H9 (cell line): ENCODE measurements at regions not wholly inside any gene's neighbourhood (a gene's known extent, or its start where the extent isn't known, plus 50 kb on each side); places are given as distances from the start of the nearest gene placed in this dataset.

Experiments
- DNase-seq: peaks from one replicate; pipeline ENCODE4 v3.0.0-alpha.2; 2017
- H2AFZ ChIP-seq: one replicate; pipeline ENCODE4 v1.6.1; 2013; ENCODE audit warnings: mild to moderate bottlenecking, low read length, control low read depth, moderate library complexity
- H2AK5ac ChIP-seq: 2 replicates; pipeline ENCODE4 v1.6.1; 2013; ENCODE audit warnings: low read length, control low read depth, mixed read lengths; ENCODE audit not compliant: insufficient read length
- H2BK120ac ChIP-seq: one replicate; pipeline ENCODE4 v1.6.1; 2013; ENCODE audit warnings: low read depth, mild to moderate bottlenecking, low read length, control low read depth, inconsistent platforms; ENCODE audit not compliant: poor library complexity, severe bottlenecking
- H2BK12ac ChIP-seq: 2 replicates; pipeline ENCODE4 v1.6.1; 2013; ENCODE audit warnings: low read length, control low read depth, mixed read lengths, low read depth; ENCODE audit not compliant: insufficient read length
- H2BK15ac ChIP-seq: 2 replicates; pipeline ENCODE4 v1.6.1; 2013; ENCODE audit warnings: low read depth, low read length, control low read depth
- H2BK20ac ChIP-seq: one replicate; pipeline ENCODE4 v1.6.1; 2013; ENCODE audit warnings: low read depth, mild to moderate bottlenecking, low read length, control low read depth, inconsistent platforms; ENCODE audit not compliant: poor library complexity, severe bottlenecking
- H2BK5ac ChIP-seq: 2 replicates; pipeline ENCODE4 v1.6.1; 2013; ENCODE audit warnings: low read length, control low read depth, mixed read lengths; ENCODE audit not compliant: insufficient read length
- H3K14ac ChIP-seq: 2 replicates; pipeline ENCODE4 v1.6.1; 2013; ENCODE audit warnings: low read length, control low read depth; ENCODE audit not compliant: insufficient read depth
- H3K18ac ChIP-seq: 2 replicates; pipeline ENCODE4 v1.6.1; 2013; ENCODE audit warnings: low read depth, mild to moderate bottlenecking, mixed read lengths, low read length, control low read depth; ENCODE audit not compliant: insufficient read length
- H3K23ac ChIP-seq: 2 replicates; pipeline ENCODE4 v1.6.1; 2013; ENCODE audit warnings: low read length, control low read depth, mixed read lengths, low read depth; ENCODE audit not compliant: insufficient read length
- H3K23me2 ChIP-seq: 2 replicates; pipeline ENCODE4 v1.6.1; 2013; ENCODE audit warnings: low read depth, mild to moderate bottlenecking, mixed read lengths, low read length, control low read depth; ENCODE audit not compliant: insufficient read length, poor library complexity, severe bottlenecking
- H3K27ac ChIP-seq: 2 replicates; pipeline ENCODE4 v1.5.1; 2013; ENCODE audit warnings: low read length, control low read depth, mixed read lengths, low read depth; ENCODE audit not compliant: insufficient read length
- H3K27me3 ChIP-seq: 2 replicates; pipeline ENCODE4 v1.6.1; 2013; ENCODE audit warnings: low read length, control low read depth, inconsistent platforms; ENCODE audit not compliant: insufficient read depth
- H3K4ac ChIP-seq: 2 replicates; pipeline ENCODE4 v1.6.1; 2013; ENCODE audit warnings: low read depth, mild to moderate bottlenecking, control low read depth, inconsistent platforms, low read length, moderate library complexity
- H3K4me1 ChIP-seq: 2 replicates; pipeline ENCODE4 v1.6.1; 2013; ENCODE audit warnings: low read length, control low read depth, inconsistent platforms; ENCODE audit not compliant: insufficient read depth
- H3K4me2 ChIP-seq: 2 replicates; pipeline ENCODE4 v1.6.1; 2013; ENCODE audit warnings: low read length, control low read depth, mixed read lengths; ENCODE audit not compliant: insufficient read length, insufficient read depth
- H3K56ac ChIP-seq: 2 replicates; pipeline ENCODE4 v1.6.1; 2013; ENCODE audit warnings: low read depth, mild to moderate bottlenecking, mixed read lengths, low read length, control low read depth; ENCODE audit not compliant: insufficient read length
- H3K79me1 ChIP-seq: 2 replicates; pipeline ENCODE4 v1.6.1; 2013; ENCODE audit warnings: low read depth, mild to moderate bottlenecking, moderate library complexity, low read length, control low read depth, inconsistent platforms; ENCODE audit not compliant: insufficient read depth, poor library complexity, severe bottlenecking
- H3K79me2 ChIP-seq: 2 replicates; pipeline ENCODE4 v1.6.1; 2013; ENCODE audit warnings: low read length, control low read depth, inconsistent platforms; ENCODE audit not compliant: insufficient read depth
- H3K9ac ChIP-seq: 2 replicates; pipeline ENCODE4 v1.6.1; 2013; ENCODE audit warnings: low read length, control low read depth, mixed read lengths; ENCODE audit not compliant: insufficient read length; ENCODE audit errors: extremely low read depth
- H3K9me3 ChIP-seq: one replicate; pipeline ENCODE4 v1.6.1; 2013; ENCODE audit warnings: low read depth, low read length, inconsistent platforms; ENCODE audit not compliant: control insufficient read depth
- H3T11ph ChIP-seq: one replicate; pipeline ENCODE4 v1.6.1; 2013; ENCODE audit warnings: mild to moderate bottlenecking, low read length, control low read depth, inconsistent platforms
- H4K20me1 ChIP-seq: one replicate; pipeline ENCODE4 v1.6.1; 2013; ENCODE audit not compliant: control insufficient read depth, insufficient read length, insufficient read depth
- H4K5ac ChIP-seq: 2 replicates; pipeline ENCODE4 v1.6.1; 2013; ENCODE audit warnings: low read depth, mild to moderate bottlenecking, mixed read lengths, low read length, control low read depth; ENCODE audit not compliant: insufficient read length
- H4K8ac ChIP-seq: replicated peaks from 2 replicates; pipeline ENCODE4 v1.6.1; 2013; ENCODE audit warnings: low read length, control low read depth, mixed read lengths, low read depth; ENCODE audit not compliant: insufficient read length
- H4K91ac ChIP-seq: 2 replicates; pipeline ENCODE4 v1.6.1; 2013; ENCODE audit warnings: low read depth, mild to moderate bottlenecking, moderate library complexity, mixed read lengths, low read length, control low read depth; ENCODE audit not compliant: insufficient read length
- H3K27ac Mint-ChIP-seq, 3 experiments: 2 replicates in 2 of 3; 3 replicates in 1 of 3; pipeline ENCODE4 v1.8.0; 2020 to 2021; ENCODE audit warnings: mixed read lengths in 3 of 3, mild to moderate bottlenecking in 1 of 3, moderate library complexity in 1 of 3
- H3K27me3 Mint-ChIP-seq: 2 replicates; pipeline ENCODE4 v1.8.0; 2021; ENCODE audit warnings: low read depth, mild to moderate bottlenecking, moderate library complexity, mixed read lengths
- H3K36me3 Mint-ChIP-seq, 3 experiments: 2 replicates in 2 of 3; 3 replicates in 1 of 3; pipeline ENCODE4 v1.8.0; 2020 to 2021; ENCODE audit warnings: low read depth in 3 of 3, mixed read lengths in 3 of 3; ENCODE audit not compliant: insufficient read depth in 1 of 3
- H3K4me1 Mint-ChIP-seq, 2 experiments: 2 replicates each; pipeline ENCODE4 v1.8.0; 2020; ENCODE audit warnings: mixed read lengths in 2 of 2
- H3K4me3 Mint-ChIP-seq, 2 experiments: 2 replicates in 1 of 2; 3 replicates in 1 of 2; pipeline ENCODE4 v1.8.0; 2020 to 2021; ENCODE audit warnings: mild to moderate bottlenecking in 2 of 2, mixed read lengths in 2 of 2, moderate library complexity in 1 of 2
- H3K9me3 Mint-ChIP-seq, 2 experiments: 2 replicates in 1 of 2; 3 replicates in 1 of 2; pipeline ENCODE4 v1.8.0; 2020; ENCODE audit warnings: mild to moderate bottlenecking in 2 of 2, mixed read lengths in 2 of 2, moderate library complexity in 1 of 2
- WGBS: extraction: QIAGEN DNeasy Blood & Tissue Kit; methylation state at CpG from one replicate; pipeline ENCODE4 v1.1.7; 2013; ENCODE audit warnings: missing lambda C conversion rate, low lambda C conversion rate, mixed read lengths; ENCODE audit not compliant: insufficient read length; ENCODE audit errors: extremely low coverage; 5-methylcytosine and 5-hydroxymethylcytosine counted together
- TF ChIP-seq, protein P1 (sequence below): fragments of 200-600 bp; sonication (generic); conservative IDR thresholded peaks from 3 replicates; pipeline ENCODE4 v1.8.0; 2021; ENCODE audit warnings: antibody characterized with exemption, mild to moderate bottlenecking

DNA sequence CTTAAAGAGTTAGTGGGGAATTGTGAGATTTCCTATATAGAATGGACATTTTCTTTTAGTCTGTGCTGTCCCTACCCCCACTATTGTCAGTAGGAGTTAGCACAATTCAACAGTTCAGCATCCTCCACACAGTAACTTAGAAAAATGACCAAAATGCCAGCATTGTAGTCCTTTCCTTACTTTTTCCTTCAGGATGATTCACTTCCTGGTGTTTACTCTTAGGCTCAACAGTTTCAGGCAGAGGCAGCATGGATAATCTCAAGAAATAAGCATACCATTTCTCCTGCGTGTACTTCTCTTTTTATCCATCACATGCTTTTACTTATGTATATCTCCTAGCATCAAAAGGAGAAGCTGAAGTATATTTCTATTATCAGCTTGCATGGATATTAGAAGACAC is 683.4 kb downstream of the SLC16A7 start:
- Histone ChIP-seq H2BK20ac (no peak overlapping the region), H4K8ac (no peak overlapping the region), H3K79me1 (no peaks in the 10 kb centered on the region), H2BK5ac (no peak overlapping the region), H3K9me3 (no peaks in the 10 kb centered on the region), H3K18ac (no peak overlapping the region), H2AFZ (no peak overlapping the region), H2BK12ac (no peak overlapping the region), H4K91ac (no peak overlapping the region), H3K23me2 (no peaks in the 10 kb centered on the region), H3T11ph (no peak overlapping the region), H3K4me2 (no peak overlapping the region), H3K27me3 (no peaks in the 10 kb centered on the region), H4K20me1 (no peaks in the 10 kb centered on the region), H3K56ac (no peak overlapping the region), H3K27ac (no peak overlapping the region), H3K4ac (no peak overlapping the region), H3K9ac (no peak overlapping the region), H2BK15ac (no peak overlapping the region), H2AK5ac (no peak overlapping the region), H3K14ac (no peak overlapping the region), H3K79me2 (no peaks in the 10 kb centered on the region), H3K23ac (no peak overlapping the region), H3K4me1 (no peaks in the 10 kb centered on the region), H2BK120ac (no peak overlapping the region), H4K5ac (no peak overlapping the region)
- no peak overlapping the region for H3K27ac Mint-ChIP-seq
- H3K4me1 Mint-ChIP-seq = no peaks in the 10 kb centered on the region; a peak in 1 of 4 replicates
- no peak for DNase-seq
- H3K4me3 Mint-ChIP-seq = no peak overlapping the region
- no peaks in the 10 kb centered on the region for H3K27me3 Mint-ChIP-seq
- H3K36me3 Mint-ChIP-seq = peaks cover 0 to 6% (median 2%) of the 10 kb centered on the region in 3 experiments; a peak in 3 of 7 replicates
- TF ChIP-seq, protein P1, sequence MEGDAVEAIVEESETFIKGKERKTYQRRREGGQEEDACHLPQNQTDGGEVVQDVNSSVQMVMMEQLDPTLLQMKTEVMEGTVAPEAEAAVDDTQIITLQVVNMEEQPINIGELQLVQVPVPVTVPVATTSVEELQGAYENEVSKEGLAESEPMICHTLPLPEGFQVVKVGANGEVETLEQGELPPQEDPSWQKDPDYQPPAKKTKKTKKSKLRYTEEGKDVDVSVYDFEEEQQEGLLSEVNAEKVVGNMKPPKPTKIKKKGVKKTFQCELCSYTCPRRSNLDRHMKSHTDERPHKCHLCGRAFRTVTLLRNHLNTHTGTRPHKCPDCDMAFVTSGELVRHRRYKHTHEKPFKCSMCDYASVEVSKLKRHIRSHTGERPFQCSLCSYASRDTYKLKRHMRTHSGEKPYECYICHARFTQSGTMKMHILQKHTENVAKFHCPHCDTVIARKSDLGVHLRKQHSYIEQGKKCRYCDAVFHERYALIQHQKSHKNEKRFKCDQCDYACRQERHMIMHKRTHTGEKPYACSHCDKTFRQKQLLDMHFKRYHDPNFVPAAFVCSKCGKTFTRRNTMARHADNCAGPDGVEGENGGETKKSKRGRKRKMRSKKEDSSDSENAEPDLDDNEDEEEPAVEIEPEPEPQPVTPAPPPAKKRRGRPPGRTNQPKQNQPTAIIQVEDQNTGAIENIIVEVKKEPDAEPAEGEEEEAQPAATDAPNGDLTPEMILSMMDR = no peak
- WGBS = no CpG with 5 or more reads among the region's 1 CpG
- H3K9me3 Mint-ChIP-seq = peaks cover 8 to 9% of the 10 kb centered on the region in 2 experiments
